A549 (cell line): ENCODE measurements at regions not wholly inside any gene's neighbourhood (a gene's known extent, or its start where the extent isn't known, plus 50 kb on each side); places are given as distances from the start of the nearest gene placed in this dataset.

Source experiments
- CEBPB ChIP-seq, 2 experiments: fragments of >200 bp in 1 of 2; sonication (Bioruptor Twin) in 1 of 2; formaldehyde crosslinking in 1 of 2; IDR thresholded peaks; 2 replicates each; pipeline ENCODE4 v1.6.1; 2012 to 2016
- EP300 ChIP-seq, 2 experiments: fragments of >200 bp; sonication (Bioruptor Twin); formaldehyde crosslinking; IDR thresholded peaks; 2 replicates in 1 of 2; 3 replicates in 1 of 2; pipeline ENCODE4 v1.6.1; 2016 to 2017
- POLR2A ChIP-seq: IDR thresholded peaks from 2 replicates; pipeline ENCODE4 v1.6.1; 2012; ENCODE audit warnings: mild to moderate bottlenecking, low read length
- RARB ChIP-seq: fragments of 250-450 bp; sonication (Bioruptor Pico); IDR thresholded peaks from 2 replicates; pipeline ENCODE4 v1.8.0; 2021; ENCODE audit warnings: mild to moderate bottlenecking, moderate library complexity
- ZFP36 ChIP-seq: fragments of 450-650 bp; IDR thresholded peaks from 2 replicates; pipeline ENCODE4 v1.6.1; 2014; ENCODE audit warnings: borderline replicate concordance; ENCODE audit not compliant: partially characterized antibody
- TF ChIP-seq, protein P1 (sequence below): fragments of >200 bp; sonication (Bioruptor Twin); formaldehyde crosslinking; IDR thresholded peaks from 3 replicates; pipeline ENCODE4 v1.5.1; 2016

- TF ChIP-seq RARB (CRISPR knock-in tag) (no peak), CEBPB (IDR thresholded peaks at IDR 0.05) (no peak), EP300 (IDR thresholded peaks at IDR 0.05) (no peak), POLR2A (no peak), ZFP36 (no peak)
- TF ChIP-seq, protein P1, sequence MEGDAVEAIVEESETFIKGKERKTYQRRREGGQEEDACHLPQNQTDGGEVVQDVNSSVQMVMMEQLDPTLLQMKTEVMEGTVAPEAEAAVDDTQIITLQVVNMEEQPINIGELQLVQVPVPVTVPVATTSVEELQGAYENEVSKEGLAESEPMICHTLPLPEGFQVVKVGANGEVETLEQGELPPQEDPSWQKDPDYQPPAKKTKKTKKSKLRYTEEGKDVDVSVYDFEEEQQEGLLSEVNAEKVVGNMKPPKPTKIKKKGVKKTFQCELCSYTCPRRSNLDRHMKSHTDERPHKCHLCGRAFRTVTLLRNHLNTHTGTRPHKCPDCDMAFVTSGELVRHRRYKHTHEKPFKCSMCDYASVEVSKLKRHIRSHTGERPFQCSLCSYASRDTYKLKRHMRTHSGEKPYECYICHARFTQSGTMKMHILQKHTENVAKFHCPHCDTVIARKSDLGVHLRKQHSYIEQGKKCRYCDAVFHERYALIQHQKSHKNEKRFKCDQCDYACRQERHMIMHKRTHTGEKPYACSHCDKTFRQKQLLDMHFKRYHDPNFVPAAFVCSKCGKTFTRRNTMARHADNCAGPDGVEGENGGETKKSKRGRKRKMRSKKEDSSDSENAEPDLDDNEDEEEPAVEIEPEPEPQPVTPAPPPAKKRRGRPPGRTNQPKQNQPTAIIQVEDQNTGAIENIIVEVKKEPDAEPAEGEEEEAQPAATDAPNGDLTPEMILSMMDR, result no peak
These were observed 101.8 kb upstream of the CDH13 start for GRCh38 chr16:82524976-82525375.
